PC-9 (cell line): ENCODE measurements at regions not wholly inside any gene's neighbourhood (a gene's known extent, or its start where the extent isn't known, plus 50 kb on each side); places are given as distances from the start of the nearest gene placed in this dataset.

ENCODE experiments used
- BruUV-seq: library from RNA; stranded (reverse); fragments of 400-500 nt; replicated peaks from 2 replicates; lab custom pipeline; 2021; lab: Mats Ljungman, UMichigan
- CTCF ChIA-PET: fragments of 300-600 bp; sonication (Branson Sonifier 250); formaldehyde crosslinking; loops from one replicate; lab custom pipeline; 2022; ENCODE audit warnings: antibody characterized with exemption; lab: Charles Lee
- POLR2A ChIA-PET: fragments of 300-600 bp; sonication (Branson Sonifier 250); formaldehyde crosslinking; loops from one replicate; lab custom pipeline; 2022; ENCODE audit warnings: antibody characterized with exemption; ENCODE audit not compliant: unreplicated experiment; lab: Charles Lee
- DNase-seq, 2 experiments: peaks; one replicate each; pipeline versions ENCODE4 v3.0.0 to v3.0.0-alpha.2; 2015 to 2022; ENCODE audit warnings: mixed read lengths in 1 of 2
- H2AFZ ChIP-seq: fragments of 200-600 bp; sonication (generic); 2 replicates; pipeline ENCODE4 v1.8.1; 2017; ENCODE audit warnings: antibody characterized with exemption
- H3F3A ChIP-seq: fragments of 200-600 bp; sonication (generic); 2 replicates; pipeline ENCODE4 v1.8.1; 2017; ENCODE audit warnings: antibody characterized with exemption, mild to moderate bottlenecking, low read depth; ENCODE audit not compliant: insufficient read depth
- H3K27ac ChIP-seq: fragments of 200-600 bp; sonication (generic); 2 replicates; pipeline ENCODE4 v1.6.1; 2016; ENCODE audit warnings: mixed run types
- H3K27me3 ChIP-seq: fragments of 200-600 bp; sonication (generic); 2 replicates; pipeline ENCODE4 v1.6.1; 2016; ENCODE audit warnings: low read depth, mixed run types; ENCODE audit not compliant: insufficient read depth
- H3K36me3 ChIP-seq: fragments of 200-600 bp; sonication (generic); 2 replicates; pipeline ENCODE4 v1.6.1; 2016; ENCODE audit warnings: low read depth, mixed run types
- H3K4me1 ChIP-seq: fragments of 200-600 bp; sonication (generic); replicated peaks from 2 replicates; pipeline ENCODE4 v1.6.1; 2016; ENCODE audit warnings: mixed run types; ENCODE audit not compliant: insufficient read depth
- H3K4me2 ChIP-seq: fragments of 200-600 bp; sonication (generic); 2 replicates; pipeline ENCODE4 v1.6.1; 2017; ENCODE audit warnings: mixed run types
- H3K4me3 ChIP-seq: fragments of 200-600 bp; sonication (generic); 2 replicates; pipeline ENCODE4 v1.6.1; 2016; ENCODE audit warnings: mixed run types
- H3K79me2 ChIP-seq: fragments of 200-600 bp; sonication (generic); 2 replicates; pipeline ENCODE4 v1.6.1; 2017; ENCODE audit warnings: low read depth, mixed run types
- H3K9me2 ChIP-seq: fragments of 200-600 bp; sonication (generic); 2 replicates; pipeline ENCODE4 v1.8.1; 2017; ENCODE audit warnings: mild to moderate bottlenecking; ENCODE audit not compliant: insufficient read depth
- H3K9me3 ChIP-seq: fragments of 200-600 bp; sonication (generic); 2 replicates; pipeline ENCODE4 v1.8.1; 2016; ENCODE audit warnings: low read depth; ENCODE audit not compliant: insufficient read depth
- H4K20me1 ChIP-seq: fragments of 200-600 bp; sonication (generic); 2 replicates; pipeline ENCODE4 v1.8.1; 2017; ENCODE audit not compliant: insufficient read depth
- EZH2 ChIP-seq: fragments of 200-600 bp; sonication (generic); IDR thresholded peaks from 2 replicates; pipeline ENCODE4 v1.8.0; 2017; ENCODE audit warnings: antibody characterized with exemption, low read depth
- intact Hi-C: fragments of 100-400 bp; cut with micrococcal nuclease; formaldehyde crosslinking; loops from one replicate; pipeline ENCODE4 v1.10.0; 2022; ENCODE audit not compliant: unreplicated experiment
- TF ChIP-seq, protein P1 (sequence below): fragments of 200-600 bp; sonication (generic); conservative IDR thresholded peaks from 2 replicates; pipeline ENCODE4 v1.6.1; 2017; ENCODE audit warnings: mixed run types, antibody characterized with exemption, mild to moderate bottlenecking, moderate library complexity

DNA sequence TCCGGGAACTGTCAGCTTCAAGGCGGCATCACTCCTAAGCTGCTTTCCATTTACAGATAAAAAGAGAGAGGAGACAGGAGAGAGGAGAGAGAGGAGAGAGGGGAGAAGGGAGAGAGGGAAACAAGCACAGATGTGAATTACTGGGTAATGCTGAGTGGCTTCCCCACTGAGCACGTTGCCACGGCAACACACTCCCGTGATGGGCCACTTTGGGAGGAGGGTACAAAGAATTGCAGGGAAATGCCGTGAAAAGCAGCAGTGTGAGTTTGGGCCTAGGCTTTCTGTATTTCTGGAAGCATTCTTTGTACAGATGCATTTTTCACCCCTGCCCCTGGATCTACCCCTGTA lies 128.0 kb upstream of the IRF2BP2 start:
- Histone ChIP-seq H3K27me3 (no peaks in the 10 kb centered on the region), H3K27ac (no peak overlapping the region), H3K36me3 (no peaks in the 10 kb centered on the region), H3K4me2 (no peak overlapping the region), H3F3A (peaks cover 4% of the 10 kb centered on the region; the same call in 1 of the 2 replicates), H3K79me2 (no peaks in the 10 kb centered on the region), H3K9me2 (no peaks in the 10 kb centered on the region), H3K4me3 (no peak overlapping the region), H3K4me1 (no peaks in the 10 kb centered on the region), H3K9me3 (no peaks in the 10 kb centered on the region), H4K20me1 (no peaks in the 10 kb centered on the region), H2AFZ (no peak overlapping the region)
- BruUV-seq, result no TSS peak
- ChIA-PET POLR2A (no interaction called here), CTCF (no interaction called here)
- DNase-seq, result no peak
- intact Hi-C loops, result no loop called here
- TF ChIP-seq, protein P1, sequence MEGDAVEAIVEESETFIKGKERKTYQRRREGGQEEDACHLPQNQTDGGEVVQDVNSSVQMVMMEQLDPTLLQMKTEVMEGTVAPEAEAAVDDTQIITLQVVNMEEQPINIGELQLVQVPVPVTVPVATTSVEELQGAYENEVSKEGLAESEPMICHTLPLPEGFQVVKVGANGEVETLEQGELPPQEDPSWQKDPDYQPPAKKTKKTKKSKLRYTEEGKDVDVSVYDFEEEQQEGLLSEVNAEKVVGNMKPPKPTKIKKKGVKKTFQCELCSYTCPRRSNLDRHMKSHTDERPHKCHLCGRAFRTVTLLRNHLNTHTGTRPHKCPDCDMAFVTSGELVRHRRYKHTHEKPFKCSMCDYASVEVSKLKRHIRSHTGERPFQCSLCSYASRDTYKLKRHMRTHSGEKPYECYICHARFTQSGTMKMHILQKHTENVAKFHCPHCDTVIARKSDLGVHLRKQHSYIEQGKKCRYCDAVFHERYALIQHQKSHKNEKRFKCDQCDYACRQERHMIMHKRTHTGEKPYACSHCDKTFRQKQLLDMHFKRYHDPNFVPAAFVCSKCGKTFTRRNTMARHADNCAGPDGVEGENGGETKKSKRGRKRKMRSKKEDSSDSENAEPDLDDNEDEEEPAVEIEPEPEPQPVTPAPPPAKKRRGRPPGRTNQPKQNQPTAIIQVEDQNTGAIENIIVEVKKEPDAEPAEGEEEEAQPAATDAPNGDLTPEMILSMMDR, result no peak
- TF ChIP-seq EZH2, result no peak

DNA sequence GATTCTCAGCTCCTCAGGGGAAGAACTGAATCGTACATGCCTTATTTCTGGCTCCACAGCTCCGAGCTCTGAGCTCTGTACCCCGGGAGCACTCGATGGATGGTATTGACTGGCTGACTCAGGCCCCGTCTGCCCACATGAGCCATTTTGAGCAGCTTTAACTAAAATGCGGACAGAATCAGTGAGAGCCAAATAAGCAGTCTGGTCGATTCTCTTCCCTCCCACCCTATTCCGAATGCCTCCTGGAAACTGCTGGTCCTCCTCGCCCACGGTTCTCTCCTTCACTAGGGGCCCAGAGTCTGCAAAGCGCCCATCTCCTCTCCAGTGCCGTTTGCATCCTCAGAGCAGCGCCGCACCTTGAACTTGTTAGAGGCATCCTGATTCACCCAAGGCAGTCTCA lies 125.9 kb upstream of the IRF2BP2 start:
- no peak overlapping the region for H3K27ac ChIP-seq

DNA sequence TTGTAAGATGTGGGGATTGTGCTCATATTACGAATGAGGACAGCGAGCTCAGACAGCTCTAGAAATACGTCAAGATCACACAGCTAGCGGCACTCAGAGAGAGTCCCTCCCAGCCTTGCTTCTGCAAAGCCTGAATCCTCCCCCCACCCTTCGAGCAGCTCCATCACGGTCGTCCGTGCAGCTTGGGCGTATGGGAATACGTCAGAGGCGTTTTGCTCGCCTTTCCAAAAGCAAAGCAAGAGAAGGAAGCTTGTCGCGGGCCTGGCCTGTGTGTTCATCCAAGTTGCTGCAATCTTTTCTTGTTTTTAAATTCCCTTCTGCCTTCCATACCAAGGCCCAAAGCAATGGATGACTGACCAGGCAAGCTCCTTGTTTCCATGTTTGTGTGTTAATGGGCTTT lies 125.5 kb upstream of the IRF2BP2 start:
- ChIA-PET CTCF (no interaction called here), POLR2A (no interaction called here)
- no peaks in the 10 kb centered on the region for H3K79me2 ChIP-seq
- H3K4me2 ChIP-seq, result no peak overlapping the region
- no peak overlapping the region for H2AFZ ChIP-seq
- intact Hi-C loops, result no loop called here
- DNase-seq, result no peak
- no peaks in the 10 kb centered on the region for H3K9me2 ChIP-seq
- H3K4me1 ChIP-seq, result peaks cover 18% of the 10 kb centered on the region
- no TSS peak for BruUV-seq
- no peaks in the 10 kb centered on the region for H3K27me3 ChIP-seq
- no peaks in the 10 kb centered on the region for H4K20me1 ChIP-seq
- no peak overlapping the region for H3K27ac ChIP-seq
- H3K4me3 ChIP-seq, result no peak overlapping the region
- TF ChIP-seq, protein P1, result no peak
- TF ChIP-seq EZH2, result no peak
- H3K9me3 ChIP-seq, result no peaks in the 10 kb centered on the region
- peaks cover 21% of the 10 kb centered on the region for H3F3A ChIP-seq
- H3K36me3 ChIP-seq, result no peaks in the 10 kb centered on the region

More for the DNA sequence above, 125.9 kb upstream of the IRF2BP2 start:
- DNase-seq, result no peak
- POLR2A ChIA-PET, result no interaction called here
- Histone ChIP-seq H3K79me2 (no peaks in the 10 kb centered on the region), H2AFZ (no peak overlapping the region), H3K27me3 (no peaks in the 10 kb centered on the region), H3K4me2 (no peak overlapping the region), H3K4me3 (no peak overlapping the region), H3K9me2 (no peaks in the 10 kb centered on the region), H3F3A (peaks cover 19% of the 10 kb centered on the region), H4K20me1 (no peaks in the 10 kb centered on the region), H3K9me3 (no peaks in the 10 kb centered on the region), H3K36me3 (no peaks in the 10 kb centered on the region), H3K4me1 (peaks cover 14% of the 10 kb centered on the region)
- BruUV-seq, result no TSS peak
- CTCF ChIA-PET, result no interaction called here
- no peak for TF ChIP-seq EZH2
- TF ChIP-seq, protein P1, result no peak
- intact Hi-C loops, result no loop called here
